NCI-H1694 (cell line): ENCODE measurements at regions not wholly inside any gene's neighbourhood (a gene's known extent, or its start where the extent isn't known, plus 50 kb on each side); places are given as distances from the start of the nearest gene placed in this dataset.

Experiments used
- DNase-seq: peaks from one replicate; lab custom pipeline; 2025; lab: John Stamatoyannopoulos, UW

DNA sequence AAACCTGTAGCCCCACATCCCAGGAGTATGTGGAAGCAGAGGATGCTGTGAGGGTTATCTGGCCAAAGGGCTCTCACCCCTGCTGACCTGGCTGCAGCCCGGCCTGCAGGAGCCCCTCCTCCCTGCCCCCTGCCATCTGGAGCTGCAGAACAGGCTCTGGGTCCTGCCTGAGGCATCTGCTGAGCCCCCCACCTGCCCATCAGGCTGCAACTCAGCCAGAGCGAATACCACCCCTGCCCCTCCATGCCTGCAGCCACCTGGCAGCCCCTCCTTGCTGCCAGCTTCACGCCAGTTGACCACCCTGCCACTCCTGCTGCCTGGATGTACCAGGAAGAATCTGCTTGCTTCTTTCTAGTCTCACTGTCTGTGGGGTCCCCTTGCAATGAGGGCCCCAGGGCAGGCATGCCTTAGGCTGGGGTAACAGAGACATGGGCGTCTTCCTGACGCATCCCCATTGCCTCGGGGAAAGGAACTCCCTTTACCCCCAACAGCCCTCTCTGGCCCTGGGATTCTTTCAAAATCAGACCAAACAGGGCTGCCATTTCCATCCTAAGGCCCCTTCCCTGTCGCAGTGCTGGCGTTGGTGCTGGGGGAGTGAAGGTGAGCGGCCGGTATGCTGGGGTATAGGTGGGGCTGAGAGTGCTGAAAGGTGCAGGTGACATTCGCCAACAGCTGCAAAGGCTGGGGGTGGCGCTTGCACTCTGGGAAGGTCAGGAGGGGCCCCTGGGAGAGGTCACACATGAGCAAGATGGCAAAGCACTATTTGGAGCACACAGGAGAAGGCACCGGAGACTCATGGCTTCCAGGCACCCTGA, 1334.6 kb downstream of the TBC1D22A start:
- DNase-seq, result no peak

DNA sequence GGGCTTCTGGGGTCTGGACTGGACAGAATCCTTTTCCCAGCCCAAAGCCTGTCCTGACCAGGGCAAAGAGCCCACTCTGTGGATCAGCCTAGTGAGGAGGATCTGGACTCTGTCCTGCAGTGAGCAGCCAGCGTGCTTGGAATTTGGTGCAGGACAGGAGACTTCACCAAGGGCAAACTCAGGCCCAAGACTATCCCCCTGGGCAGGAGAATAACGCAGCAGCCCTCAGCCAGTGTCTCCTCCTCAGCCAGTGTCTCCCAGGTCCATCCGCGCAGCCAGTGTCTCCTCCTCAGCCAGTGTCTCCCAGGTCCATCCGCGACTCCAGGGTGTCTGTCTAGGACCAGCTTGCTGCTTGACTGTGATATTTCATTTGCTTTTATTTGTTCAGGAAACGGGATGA, 1334.0 kb downstream of the TBC1D22A start:
- DNase-seq, result no peak

- no peak for DNase-seq
Measured at GRCh38 chr22:48093981-48094380, 1331.5 kb downstream of the TBC1D22A start.

DNA sequence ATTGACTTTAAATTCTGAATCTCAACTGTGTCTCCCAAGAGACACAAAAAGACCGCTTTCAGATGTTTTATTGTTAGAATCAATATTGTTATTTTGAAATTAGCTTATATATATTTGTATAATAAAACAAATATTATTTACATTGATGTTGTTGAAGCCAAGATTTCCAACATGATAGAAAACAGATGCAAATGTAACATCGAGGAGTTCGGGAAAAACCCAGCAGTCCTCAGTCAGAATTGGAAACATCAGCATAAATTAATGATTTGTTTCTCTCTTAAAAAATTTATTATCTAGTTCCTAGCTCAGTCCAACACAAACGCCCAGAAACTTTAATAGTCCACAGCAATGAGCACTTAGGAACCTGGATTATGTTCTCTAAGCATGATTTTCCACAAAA, 1330.4 kb downstream of the TBC1D22A start:
- DNase-seq, result no peak

DNA sequence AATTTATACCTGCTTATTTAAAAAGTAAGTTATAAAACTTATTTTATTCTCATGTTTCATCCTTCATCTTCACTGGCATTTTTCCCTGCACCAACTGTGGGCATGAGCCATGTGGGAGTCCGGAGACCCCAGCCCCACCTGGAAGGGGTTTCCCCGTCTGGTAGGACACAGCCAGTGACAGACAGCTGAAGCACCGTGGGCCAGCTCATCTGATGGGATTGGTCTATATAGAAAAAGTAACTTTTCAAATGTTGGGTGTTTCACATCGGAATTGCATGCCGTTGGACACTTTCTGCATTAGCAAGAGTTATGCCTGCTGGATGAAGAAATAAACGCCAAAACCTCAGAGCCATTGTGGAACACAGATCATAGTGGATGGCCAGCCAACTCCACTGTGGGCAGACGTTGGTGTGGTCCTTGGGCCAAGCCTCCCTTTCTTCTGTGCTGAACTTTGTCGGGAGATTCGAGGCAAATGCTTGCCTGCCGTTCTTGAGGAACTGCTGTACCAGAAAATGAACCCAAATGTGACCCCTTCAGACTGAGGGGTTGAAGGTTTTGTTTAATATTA, 1329.3 kb downstream of the TBC1D22A start:
- no peak for DNase-seq

DNA sequence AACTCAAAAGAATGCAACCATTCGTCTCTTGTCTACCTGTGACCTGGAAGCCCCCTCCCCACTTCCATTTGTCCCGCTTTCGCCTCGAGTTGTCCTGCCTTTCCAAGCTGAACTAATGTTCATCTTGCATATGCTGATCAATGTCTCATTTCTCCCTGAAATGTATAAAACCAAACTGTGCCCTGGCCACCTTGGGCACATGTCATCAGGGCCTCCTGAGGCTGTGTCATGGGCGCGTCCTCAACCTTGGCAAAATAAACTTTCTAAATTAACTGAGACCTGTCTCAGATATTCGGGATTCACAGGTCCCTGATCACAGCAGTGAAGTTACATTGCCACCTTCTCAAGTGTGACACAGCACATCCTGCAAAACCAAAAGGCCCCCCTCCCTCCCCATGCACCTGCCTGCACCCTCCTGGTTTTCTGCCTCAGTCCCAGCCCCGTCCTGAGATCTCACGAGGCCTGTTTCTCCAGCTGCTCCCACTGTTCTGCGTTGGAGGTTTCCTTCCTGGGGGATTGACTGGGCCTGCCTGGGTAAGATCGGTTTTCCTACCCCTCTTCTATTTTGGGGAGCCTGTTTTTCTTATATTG, 1328.7 kb downstream of the TBC1D22A start:
- DNase-seq, result no peak

GRCh38 chr22:48090332-48090672, 1327.9 kb downstream of the TBC1D22A start:
- no peak for DNase-seq

DNA sequence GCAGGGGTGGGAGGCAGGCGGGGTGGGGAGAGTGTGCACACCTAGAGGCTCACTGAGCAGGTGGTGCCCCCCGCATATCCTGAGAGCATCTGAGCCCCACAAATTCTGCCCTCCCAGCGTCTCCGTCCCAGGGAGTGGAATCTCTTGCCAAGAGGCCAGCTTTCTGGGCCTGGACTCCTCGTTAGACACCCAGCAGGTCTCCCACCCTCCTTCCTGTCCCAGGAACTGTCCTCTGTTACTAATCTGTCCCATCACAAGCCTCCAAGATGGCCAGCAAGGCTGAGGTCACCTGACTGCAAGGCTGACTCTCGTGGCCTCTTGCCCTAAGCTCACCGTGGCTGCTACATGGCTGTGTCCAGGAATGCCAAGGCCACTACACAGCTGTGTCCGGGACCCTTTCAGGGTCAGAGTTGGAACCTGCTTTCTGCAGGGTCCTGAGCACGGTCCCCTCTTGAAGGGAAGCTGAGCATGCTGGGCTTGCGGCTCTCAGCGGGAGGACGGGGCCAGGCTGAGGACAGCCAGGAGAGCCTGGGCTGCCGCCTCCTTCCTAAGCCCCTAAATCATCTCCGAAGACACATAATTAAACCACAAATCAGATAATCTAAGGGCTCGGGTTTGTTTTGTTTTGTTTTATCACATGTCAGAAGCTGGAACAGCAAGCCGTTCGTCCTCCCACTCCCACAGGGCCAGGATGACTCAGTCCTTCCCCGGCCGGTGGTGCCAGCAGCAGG, 1327.3 kb downstream of the TBC1D22A start:
- no peak for DNase-seq

GRCh38 chr22:48088926-48089536, 1326.6 kb downstream of the TBC1D22A start:
- DNase-seq, result no peak

DNA sequence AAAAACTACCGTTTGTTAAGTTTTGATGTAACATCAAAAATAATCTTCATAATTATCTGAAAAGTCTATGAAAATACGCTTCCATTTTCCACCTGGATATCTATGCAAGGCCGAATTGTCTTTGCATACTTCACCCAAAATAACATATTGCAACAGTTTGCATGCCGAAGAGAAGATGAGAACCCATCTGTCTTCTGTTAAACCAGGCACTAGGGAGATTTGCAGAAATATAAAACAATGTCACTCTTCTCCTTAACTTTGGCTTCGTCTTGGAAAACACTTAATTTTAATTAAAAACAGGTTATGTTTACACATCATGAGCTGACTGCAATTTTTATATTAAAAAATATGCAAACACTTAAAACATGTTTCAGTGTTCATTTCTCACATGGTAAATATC, 1325.8 kb downstream of the TBC1D22A start:
- no peak for DNase-seq

- no peak for DNase-seq
Measured at GRCh38 chr22:48085901-48086645, 1323.6 kb downstream of the TBC1D22A start.

DNA sequence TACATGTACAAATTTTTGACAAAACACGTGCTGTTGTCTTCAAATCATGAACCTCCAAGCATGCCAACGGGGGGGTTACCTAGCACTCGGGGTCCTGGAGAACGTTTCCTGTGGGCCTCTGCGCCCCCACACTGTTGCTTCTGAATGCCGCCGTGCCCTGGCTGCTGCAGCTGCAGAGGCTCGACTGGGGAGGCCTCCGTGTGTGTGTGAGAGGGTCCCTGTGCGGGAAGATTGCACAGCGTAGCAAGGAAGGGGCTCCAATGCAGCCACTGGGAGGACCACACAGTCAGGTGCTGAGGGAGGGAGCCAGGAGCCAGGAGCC, 1322.2 kb downstream of the TBC1D22A start:
- no peak for DNase-seq

DNA sequence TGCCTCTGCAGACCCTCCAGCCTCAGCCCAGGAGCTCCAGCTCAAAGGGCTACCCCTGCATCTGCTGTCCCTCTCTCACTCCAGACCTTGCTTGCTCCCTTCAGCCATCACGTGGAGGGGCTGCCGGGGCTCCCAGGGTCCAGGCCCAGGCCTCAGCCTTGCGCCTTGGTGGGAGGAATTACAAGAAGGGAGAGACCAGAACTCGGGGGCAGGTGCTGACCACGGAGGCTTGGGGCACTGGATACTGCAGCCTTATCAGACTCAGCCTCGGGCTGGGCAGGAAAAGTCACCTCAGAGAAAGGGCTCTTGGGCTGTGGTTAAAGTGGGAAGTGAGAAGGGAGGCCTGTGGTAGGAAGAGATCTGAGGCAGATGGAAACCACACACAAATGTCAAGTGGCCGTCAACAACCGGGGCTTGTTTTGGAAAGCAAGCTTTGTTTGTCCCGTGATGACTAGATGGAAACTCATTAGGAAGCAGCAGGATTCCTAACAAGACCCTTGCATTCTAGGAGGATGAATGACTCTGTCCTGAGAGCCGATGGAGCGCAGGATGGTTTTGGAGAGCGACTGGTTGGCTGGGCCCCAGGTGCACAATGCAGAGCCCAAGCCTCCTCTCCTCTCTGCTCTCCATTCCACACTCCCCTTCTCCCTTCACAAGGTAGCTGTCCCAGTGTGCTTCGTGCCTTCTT, 1321.7 kb downstream of the TBC1D22A start:
- no peak for DNase-seq

GRCh38 chr22:48083502-48083901, 1321.1 kb downstream of the TBC1D22A start:
- no peak for DNase-seq

GRCh38 chr22:48082284-48082683, 1319.8 kb downstream of the TBC1D22A start:
- DNase-seq, result no peak

DNA sequence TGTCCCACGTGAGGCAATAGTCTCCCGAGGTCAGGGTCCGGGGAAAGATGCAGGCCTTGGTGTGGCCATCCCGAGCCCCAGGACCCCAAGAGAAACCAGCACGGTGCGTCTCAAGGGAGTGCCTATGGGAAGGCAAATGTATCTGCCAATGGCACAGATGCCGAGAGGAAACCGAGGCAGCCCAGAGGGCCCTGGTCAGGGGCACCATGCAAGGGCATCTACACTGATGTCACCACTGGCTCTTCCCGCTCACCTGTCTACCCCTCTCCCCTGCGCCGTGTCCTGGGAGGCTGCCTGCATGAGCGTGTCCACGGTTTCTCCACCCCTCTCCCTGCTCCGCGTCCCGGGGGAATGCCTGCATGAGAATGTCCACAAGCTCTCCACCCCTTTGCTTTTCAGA, 1318.8 kb downstream of the TBC1D22A start:
- no peak for DNase-seq

- DNase-seq, result no peak
Measured at GRCh38 chr22:48080316-48081165, 1318.1 kb downstream of the TBC1D22A start.

DNA sequence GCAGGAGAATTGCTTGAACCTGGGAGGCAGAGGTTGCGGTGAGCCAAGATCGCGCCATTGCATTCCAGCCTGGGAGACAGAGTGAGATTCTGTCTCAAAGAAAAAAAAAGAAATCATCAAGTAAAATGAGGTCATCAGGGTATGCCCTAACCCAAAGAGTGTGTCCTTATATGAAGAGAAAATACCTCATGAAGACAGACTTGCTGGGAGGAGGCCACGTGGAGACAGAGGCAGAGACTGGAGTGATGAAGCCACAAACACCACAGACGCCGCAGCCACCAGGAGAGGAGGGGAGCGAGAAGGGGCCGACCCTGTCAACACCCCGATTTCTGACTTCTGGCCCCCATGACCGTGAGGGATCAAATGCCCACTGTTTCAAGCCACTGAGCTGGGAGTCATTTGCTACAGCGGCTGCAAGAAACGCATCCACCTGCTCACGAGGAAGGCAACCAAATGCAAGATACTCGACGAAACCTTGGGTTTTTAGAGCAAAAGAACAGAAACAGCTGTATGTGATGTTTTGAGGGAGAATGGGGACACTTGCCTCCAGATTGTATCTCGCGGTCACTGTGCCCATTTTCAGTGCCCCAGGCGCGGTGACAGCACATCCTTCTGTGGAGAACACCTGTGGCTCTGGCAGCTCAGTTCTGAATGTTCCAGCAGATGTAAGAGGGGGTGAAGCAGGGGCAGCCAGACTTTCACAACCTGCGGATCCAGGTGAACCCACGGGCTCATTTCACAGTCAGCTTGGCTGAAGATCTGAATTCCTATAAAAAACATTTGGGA, 1317.2 kb downstream of the TBC1D22A start:
- DNase-seq, result no peak

GRCh38 chr22:48078825-48079224, 1316.4 kb downstream of the TBC1D22A start:
- DNase-seq, result no peak

- DNase-seq, result no peak
Measured at GRCh38 chr22:48077699-48078098, 1315.2 kb downstream of the TBC1D22A start.
